GM18502 (cell line): ENCODE measurements at regions not wholly inside any gene's neighbourhood (a gene's known extent, or its start where the extent isn't known, plus 50 kb on each side); places are given as distances from the start of the nearest gene placed in this dataset.
"Not testable (repeated sequence)": the region's sequence is repeated elsewhere in the genome, so short reads cannot be mapped to it uniquely, and the experiment has no call there.

ENCODE experiments used
- ATAC-seq: cut with Tn5 transposase; IDR thresholded peaks from one replicate; pipeline ENCODE4 v1.9.1; 2021; ENCODE audit warnings: mild to moderate bottlenecking; ENCODE audit not compliant: unreplicated experiment, poor library complexity

DNA sequence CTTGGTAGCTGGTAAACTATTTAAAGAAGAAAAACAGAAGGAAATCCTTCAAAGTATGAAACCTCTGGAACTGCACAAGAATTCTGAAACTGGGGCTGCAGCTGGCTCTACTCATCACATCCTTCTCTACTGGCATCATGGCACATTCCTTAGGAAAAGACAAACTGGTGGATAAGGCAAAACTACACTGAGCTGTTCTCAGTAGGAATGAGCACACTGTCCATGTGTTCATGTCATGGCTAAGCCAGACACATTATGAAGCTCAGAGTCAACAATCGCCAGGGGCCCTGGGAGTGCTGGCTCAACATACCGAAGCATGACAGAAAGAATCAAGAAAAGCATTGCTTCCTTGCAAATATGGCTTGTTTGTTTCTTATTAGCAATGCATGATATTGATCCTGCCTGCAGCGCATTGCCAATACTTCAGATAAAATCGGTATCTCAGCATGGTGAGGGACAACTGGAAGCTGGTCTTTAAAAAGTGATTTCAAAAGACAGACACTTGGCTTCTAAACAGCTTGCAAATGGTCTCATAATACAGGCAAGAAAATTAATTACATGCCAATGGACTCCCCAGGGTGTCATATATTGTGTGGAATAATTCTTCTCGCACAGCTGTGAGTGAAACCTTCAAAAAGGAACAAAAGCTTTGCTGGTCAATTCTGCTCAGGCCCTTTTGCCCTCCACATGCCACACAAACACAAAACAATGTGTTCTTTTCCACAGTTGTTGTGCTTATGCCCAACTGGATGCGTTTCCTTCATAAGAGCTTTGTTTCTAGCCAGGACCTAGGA lies 300.2 kb upstream of the VCX start:
- ATAC-seq: no peak

DNA sequence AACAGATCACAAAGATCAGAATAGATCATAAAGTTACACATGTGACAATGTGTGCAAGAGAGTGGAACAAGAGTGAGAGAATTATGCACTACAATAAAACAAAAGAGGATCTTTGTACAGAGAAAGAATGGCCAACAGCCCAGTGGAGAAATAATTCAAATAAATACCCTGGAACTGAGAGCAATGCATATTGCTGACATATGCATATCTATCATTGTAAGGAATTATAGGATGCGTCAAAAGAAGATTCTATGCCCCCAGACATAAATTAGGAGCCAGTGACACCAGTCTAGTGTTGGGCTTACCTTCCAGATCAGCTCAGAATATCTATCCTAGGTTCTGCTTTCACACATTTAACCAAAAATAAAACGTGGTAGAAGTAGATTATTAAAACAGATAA lies 320.1 kb upstream of the VCX start:
- no peak for ATAC-seq

DNA sequence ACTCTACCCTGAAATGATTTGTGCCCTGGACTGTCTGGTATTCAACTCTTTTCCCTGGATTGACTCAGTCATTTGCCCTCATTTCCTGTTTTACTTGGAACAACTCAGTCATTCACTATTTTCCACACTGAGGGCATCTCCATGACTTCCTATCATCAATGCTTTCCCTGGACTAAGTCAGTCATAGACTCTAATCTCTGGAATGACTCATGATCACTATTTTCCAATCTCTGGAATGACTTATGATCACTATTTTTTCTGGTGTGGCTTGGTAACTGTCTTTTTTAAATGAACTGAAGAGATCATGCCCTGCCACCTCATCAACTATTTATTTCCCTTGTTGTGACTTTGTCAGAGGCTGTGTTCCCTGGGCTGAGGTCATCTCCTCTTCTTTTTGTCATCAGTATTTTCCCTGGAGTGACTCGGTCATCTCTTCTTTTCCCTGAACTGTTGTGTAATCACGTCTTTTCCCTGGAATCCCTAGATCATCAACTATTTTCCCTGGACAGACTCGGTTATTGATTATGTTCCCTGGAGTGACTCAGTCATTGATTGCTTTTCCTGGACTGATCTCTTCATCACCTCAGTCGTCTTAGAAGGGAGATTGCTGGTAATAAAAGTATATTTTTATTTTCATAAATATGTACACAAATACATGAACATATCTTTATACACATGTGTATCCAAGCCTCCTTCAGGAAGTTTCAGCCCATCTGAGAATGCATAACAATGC lies 327.1 kb upstream of the VCX start:
- ATAC-seq: no peak

DNA sequence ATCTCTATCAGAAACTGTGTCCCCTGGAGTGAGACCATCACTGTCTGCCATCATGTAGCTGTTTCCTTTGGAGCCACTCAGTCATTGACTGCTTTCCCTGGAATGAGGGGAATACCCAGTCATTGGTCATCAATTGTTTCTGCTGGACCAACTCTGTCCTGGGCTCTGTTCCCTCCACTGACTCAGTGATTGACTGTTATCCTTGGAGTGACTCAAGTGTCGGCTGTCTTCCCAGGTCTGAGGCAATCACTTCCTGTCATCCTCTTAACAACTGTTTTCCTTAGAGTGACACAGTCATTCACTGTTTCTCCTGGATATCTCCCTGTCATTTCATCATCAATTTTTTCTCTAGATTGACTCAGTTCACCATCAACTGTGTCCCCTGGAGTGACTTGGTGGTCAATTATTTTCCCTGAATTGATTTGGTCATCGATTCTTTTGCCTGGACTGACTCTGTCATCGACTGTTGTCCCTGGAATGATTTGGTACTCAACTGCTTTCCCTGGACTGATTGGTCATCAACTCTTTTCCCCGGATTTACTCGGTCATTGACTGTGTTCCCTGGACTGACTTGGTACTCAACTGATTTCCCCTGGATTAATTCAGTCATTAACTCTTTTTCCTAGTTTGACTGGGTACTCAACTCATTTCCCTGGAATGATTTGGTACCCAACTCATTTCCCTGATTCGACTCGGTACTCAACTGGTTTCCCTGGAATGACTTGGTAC lies 327.9 kb upstream of the VCX start:
- no peak for ATAC-seq

DNA sequence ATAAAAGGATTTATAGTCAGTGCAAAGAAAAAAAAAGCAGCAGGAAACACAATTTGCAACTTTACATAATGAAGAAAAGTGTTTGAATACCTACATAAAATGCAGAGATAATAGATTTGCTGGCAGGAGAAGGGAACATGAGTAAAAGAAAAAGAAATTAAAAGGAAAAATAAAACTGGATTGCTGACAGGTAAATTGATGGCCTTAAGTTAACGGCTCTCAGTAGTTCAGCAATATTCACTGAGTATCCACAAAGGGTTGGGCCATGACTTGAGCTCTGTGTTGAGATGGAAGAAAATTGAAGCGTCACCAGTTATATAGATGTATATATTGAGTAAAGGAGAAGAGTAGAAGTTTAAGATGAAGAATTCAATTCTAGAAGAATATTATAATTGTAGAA lies 330.1 kb upstream of the VCX start:
- ATAC-seq: no peak

DNA sequence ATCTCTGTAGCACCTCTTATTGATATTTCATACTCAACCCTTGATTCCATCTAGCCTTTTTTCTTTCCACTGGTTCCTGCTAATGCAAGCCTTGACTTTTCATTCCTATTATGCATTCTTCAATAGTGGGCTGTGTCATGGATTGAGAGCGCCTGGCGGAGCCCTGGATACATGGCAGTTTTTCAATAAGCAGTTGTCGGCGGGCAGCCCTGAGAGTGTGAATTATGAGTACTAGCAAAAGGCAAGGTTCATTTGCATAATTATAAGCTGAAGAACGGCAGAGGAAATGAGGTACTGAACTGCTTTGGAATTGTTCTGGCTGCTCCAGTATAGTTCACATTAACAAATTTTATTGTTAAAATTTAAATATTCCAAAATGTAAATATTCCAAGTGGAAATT lies 339.7 kb upstream of the VCX start:
- ATAC-seq: no peak

DNA sequence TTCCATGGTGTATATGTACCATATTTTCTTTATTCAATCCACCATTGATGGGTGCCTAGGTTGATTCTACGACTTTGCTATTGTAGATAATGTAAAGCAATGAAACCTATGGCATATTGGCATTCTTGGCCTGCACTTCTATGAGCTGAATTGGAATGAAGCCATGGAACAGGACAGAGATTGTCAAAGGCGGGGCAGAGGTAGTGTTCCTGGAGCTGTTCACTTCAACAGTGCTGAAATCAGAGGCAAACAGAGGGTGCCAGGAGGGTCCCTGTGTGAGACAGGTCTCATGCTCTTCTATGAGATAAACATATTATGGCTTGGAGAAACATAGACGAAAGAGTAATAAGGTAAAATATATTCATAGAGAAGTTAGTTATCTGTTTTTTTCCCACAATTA lies 342.6 kb upstream of the VCX start:
- no peak for ATAC-seq

DNA sequence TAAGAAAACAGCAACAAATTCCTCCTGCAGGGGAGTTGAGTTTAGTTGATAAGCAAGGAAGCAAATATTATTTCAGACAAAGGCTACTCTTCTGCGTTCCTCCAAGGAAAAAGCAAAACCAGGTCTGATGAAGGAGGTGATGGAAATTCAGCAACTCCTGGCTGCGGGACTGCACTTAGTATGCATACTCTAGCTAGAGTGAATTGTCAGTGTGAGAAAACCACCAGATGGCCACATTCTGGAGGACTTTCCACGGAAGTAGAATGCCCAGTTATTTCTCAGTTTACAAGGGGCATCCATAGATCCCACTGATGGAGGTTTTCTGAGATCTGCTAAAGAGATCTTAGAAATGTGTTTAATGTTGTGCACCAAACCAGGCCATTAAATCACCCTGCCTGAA lies 338.6 kb upstream of the PUDP start:
- no peak for ATAC-seq

DNA sequence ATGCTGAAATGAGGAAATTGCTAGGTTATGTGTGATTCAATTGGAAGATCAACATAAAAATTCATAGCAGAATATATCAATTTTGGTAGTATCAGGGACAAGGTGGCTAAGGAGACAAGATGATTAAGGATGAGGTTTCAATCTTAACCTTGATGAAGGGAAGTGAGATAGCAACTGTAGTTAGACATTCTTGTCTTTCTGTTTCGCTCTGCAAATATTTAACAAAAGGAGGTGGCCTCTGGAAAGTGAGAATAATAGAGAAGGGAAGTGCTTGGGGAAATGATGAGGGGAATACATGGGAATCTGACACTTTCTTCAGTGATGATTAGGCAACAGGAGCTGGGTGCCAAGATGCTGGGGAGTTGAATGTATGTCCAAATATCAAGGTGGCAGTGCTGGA lies 337.1 kb upstream of the PUDP start:
- no peak for ATAC-seq

DNA sequence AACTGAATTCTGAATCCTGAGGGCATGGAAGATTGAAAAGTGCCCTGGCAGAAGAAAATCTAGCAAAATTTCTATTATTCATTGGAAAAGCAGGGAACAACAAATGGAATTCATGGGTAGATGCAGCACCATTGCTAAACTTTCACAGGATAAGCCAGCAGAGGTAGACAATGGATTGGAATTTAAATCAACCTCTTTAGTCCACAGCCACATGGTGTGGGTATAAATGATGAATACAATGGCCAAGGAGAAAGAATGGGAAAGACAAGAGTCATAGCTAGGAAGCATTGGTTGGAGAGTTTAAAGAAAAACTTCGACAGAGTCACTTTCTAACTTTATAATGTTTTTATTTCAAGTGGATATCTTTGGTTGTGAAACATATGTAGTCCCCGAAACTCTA lies 332.8 kb upstream of the PUDP start:
- no peak for ATAC-seq

DNA sequence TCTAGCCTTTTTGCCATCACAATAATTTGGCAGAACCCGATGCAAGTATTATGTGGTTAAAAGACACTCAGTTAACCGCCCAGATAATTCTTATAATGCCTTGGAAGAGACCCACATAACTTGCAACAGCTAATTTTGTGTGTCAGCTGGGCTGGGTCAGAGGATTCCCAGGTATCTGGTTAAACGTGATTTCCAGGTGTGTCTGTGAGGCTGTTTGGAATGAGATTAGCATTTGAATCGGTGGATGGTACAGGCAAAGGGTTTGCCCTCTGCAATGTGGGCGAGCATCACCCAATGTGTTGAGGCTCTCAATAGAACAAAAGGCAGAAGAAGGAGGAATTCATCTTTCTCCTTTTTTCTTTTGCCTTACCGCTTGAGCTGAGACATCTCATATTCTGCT lies 314.2 kb upstream of the PUDP start:
- no peak for ATAC-seq

DNA sequence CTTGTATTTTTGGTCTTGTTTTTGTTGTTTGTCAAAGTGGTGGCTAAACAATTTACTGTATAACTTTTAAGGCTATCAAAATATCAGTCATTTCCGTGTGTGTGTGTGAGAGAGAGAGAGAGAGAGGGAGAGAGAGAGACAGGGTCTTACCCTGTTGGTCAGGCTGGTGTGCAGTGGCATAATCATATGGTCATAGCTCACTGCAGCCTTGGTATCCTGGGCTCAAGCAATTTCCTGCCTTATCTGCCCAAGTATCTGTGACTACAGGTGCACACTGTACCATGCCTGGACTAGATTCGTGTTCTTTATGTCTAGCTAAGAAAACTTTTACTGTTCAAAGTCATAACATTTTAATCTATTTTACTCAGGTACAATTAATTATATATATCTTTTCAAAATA lies 313.1 kb upstream of the PUDP start:
- ATAC-seq: not testable (repeated sequence)

DNA sequence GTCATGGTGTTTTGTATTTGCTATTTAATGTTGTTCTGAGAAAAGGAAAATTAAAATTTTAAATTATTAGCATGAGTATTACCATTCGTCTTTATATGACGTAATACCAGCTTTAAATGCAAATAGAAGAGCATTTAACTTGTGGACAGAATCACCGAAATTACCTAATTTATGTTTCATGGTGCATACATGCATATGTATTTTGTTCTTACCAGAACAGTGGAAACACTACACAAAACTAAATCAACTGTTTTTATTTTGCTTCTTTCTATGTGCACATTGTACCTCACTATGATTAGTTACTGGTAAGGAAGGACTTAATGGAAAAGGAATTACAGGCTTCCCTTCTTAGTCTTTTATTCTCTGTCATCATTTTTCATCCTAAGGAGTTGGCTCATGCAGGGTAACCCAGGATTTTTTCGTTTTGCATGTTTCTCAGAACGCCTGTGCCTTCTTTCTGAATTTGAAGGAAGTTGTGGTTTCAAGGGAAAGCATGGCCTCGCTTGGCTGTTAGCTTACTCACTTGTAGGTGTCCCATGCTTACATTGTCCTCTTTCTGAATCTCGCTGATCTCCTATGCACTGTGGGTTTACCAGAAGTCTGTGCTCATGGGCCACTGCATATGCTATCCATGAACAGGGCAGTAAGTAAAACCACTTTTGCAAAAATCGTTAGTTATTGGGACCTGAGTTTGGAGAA lies 300.0 kb upstream of the PUDP start:
- ATAC-seq: no peak

DNA sequence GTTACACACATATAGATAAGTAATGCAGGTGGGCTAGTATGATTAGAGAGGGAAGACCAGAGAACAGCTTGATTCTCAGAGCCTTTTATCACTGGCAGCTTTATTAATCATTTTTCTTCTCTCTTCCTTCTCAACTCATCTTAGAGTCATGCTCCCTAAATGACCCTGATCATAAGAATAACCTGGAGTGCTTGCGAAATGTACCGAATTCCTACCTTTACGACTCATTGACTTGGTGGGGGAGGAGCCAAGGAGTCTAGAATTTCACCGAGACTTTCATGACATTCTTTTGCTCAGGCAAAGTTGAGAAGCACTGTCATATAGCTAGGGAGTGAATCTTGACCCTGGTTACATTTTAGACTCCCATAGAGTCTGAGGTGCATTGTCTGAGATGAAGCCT lies 298.9 kb upstream of the PUDP start:
- no peak for ATAC-seq

DNA sequence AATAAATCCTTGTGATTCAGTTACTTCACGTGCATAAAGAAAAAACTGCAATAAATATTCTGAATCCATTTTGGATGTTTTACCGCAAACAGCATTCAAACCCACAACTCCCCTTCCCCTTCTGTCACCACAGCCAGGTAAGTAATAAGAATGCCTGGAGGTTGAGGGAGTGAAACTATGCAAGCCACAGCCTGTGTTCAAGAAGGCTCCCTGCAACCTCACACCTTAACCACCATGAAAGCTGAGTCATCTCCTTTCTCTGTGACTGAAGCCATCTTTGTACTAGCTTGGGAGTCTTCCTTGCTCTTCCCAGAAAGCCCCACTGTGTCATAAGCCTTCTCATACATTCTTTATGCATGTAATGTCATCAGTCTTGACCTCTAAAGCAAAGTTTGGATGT lies 297.0 kb upstream of the PUDP start:
- ATAC-seq: peak; percentile 93

DNA sequence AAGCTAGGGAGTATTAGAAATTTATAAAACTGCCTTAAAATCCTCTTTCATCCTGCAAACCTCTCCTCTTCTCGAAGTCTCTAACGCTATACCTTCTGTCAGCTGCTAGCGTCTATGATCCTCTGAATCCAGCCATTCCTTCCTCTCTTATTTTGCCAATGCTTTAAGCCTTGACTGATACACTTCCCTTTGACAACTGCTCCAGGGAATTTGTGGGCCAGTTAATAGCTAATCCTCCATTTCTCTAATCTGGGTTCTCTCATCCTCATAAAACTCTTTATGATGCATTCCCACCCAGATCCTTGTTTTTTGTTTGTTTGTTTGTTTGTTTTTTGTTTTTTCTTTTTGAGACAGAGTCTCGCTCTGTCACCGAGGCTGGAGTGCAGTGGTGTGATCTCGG lies 293.6 kb upstream of the PUDP start:
- ATAC-seq: no peak

DNA sequence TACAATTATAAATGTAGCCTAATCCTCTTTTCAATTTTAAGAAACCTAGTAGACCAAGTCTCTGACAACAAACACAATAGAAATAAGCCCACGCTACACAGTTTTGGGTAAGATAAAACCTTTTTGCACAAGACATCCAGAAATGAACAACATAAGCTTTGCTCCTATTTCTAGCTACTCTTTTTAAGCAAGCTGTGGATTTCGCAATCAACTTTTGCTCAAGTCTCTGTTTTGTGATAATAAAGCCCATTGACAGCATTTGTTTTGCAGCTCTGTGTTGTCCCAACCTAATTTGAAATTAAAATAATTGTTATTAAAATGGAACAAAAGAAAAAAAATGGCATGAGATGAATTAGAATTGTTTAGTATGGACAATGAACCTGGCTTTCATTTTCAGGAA lies 287.9 kb upstream of the PUDP start:
- no peak for ATAC-seq

DNA sequence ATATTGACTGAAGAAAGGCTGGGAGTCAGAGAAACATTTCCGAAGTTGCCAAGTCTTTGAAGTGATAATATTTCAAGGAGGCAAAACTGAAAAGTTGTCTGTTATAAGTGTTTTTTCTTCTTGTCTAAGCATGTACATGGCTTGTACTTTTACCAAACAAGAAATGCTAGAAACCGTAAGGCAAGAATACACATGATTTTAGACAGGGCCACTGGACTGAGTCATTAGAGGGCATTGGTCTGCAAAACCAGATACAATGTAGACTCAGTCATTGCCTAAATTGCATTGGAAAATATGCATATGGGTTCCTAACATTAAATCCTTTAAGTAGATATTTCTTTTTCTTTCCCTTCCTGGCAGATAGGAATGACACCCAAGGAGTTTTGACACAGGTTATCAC lies 284.9 kb upstream of the PUDP start:
- no peak for ATAC-seq

DNA sequence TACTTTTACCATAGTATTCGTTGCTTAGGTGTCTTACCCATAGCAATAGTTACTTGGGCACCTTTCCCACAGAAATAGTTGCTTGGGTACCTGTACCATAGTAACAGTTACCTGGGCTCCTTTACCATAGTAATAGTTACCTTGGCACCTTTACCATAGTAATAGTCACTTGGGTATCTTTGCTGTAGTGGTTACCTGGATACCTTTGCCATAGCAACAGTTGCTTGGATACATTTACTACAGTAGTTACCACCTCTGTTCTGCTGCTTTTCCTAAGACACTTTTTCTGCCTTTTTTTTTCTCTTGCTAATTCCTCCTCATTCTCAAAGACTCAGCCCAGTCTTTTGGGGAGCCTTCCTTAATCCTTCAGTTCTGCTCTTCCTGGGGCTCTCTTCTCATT lies 272.8 kb upstream of the PUDP start:
- no peak for ATAC-seq

DNA sequence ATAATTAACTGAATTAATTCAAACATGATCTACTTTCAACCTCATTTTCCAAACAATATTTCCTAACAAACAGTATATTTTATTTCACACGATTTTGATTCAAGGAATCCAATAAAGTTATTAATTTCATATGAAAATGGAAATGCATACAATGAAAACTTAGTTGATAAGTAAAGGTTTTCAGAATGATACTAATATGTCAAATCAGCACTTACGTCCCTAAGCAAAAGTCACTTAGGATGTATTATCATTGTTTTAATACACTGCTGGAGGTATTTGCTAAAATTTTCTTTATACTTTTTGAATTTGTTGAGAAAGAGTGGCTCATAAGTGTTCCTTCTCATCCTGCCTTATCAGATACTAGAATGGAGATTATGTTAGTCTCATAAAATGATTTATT lies 266.8 kb upstream of the PUDP start:
- ATAC-seq: no peak

DNA sequence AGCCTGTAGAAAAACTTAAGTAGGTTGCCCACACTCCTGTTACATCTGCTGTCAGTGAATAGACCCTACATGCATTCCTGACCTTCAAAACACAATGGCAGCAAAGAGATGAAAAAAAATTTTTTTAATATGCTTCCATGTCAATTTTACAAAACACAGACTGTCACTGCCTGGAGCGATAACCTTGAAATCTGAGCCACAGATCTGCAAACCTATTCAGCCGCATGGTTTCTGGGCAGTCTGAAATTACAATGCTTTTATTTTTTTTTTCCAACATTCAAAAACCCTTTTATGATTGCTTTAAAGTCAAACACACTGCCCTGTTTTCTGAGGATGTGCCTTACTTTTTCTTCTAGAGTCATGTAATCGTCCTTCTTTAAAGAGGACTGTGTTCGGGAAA lies 264.9 kb upstream of the PUDP start:
- ATAC-seq: no peak
